Common myeloid progenitor, CD34-positive (primary cell): ENCODE measurements at regions not wholly inside any gene's neighbourhood (a gene's known extent, or its start where the extent isn't known, plus 50 kb on each side); places are given as distances from the start of the nearest gene placed in this dataset.

Experiments used
- CTCF ChIA-PET: fragments of 350-600 bp; sonication (Branson Sonifier 250); formaldehyde crosslinking; loops from one replicate; lab custom pipeline; 2021; ENCODE audit warnings: antibody characterized with exemption; lab: Charles Lee
- POLR2A ChIA-PET: fragments of 350-600 bp; sonication (Branson Sonifier 250); formaldehyde crosslinking; loops from one replicate; lab custom pipeline; 2021; ENCODE audit warnings: antibody characterized with exemption; lab: Charles Lee
- DNase-seq, 3 donors: peaks; one replicate each; pipeline versions ENCODE4 v3.0.0 to v3.0.0-alpha.2; 2013
- H3K27ac ChIP-seq, 2 experiments: 1 replicate in 1 of 2; 2 replicates in 1 of 2; pipeline ENCODE4 v1.7.0; 2013; ENCODE audit warnings: inconsistent platforms in 2 of 2, low read length in 2 of 2, mild to moderate bottlenecking in 2 of 2, low read depth in 1 of 2, moderate library complexity in 1 of 2; ENCODE audit not compliant: severe bottlenecking in 2 of 2, insufficient read depth in 1 of 2, poor library complexity in 1 of 2
- H3K27me3 ChIP-seq, 5 experiments: replicated peaks in 2 of 5; 1 replicate in 3 of 5; 2 replicates in 2 of 5; pipeline versions ENCODE4 v1.6.1 to v1.7.0; 2013; ENCODE audit warnings: low read length in 4 of 5, mild to moderate bottlenecking in 2 of 5, moderate library complexity in 2 of 5, inconsistent platforms in 1 of 5; ENCODE audit not compliant: insufficient read depth in 5 of 5, control insufficient read depth in 4 of 5
- H3K36me3 ChIP-seq, 4 experiments: 1 replicate in 2 of 4; 2 replicates in 2 of 4; pipeline versions ENCODE4 v1.6.1 to v1.7.0; 2013; ENCODE audit warnings: low read length in 3 of 4, control low read depth in 1 of 4, mild to moderate bottlenecking in 1 of 4; ENCODE audit not compliant: control insufficient read depth in 4 of 4, insufficient read depth in 4 of 4
- H3K4me1 ChIP-seq, 4 experiments: 1 replicate in 3 of 4; 2 replicates in 1 of 4; pipeline versions ENCODE4 v1.6.1 to v1.7.1; 2013; ENCODE audit warnings: low read length in 3 of 4, mild to moderate bottlenecking in 3 of 4, control low read depth in 1 of 4, inconsistent platforms in 1 of 4, moderate library complexity in 1 of 4; ENCODE audit not compliant: control insufficient read depth in 4 of 4, insufficient read depth in 4 of 4; ENCODE audit errors: control extremely low read depth in 1 of 4
- H3K4me3 ChIP-seq, 7 experiments: 1 replicate in 4 of 7; 2 replicates in 3 of 7; pipeline versions ENCODE4 v1.5.1 to v1.7.0; 2013; ENCODE audit warnings: mild to moderate bottlenecking in 7 of 7, low read length in 6 of 7, moderate library complexity in 6 of 7, inconsistent platforms in 2 of 7, low read depth in 2 of 7, control low read depth in 1 of 7; ENCODE audit not compliant: insufficient read depth in 4 of 7, control insufficient read depth in 1 of 7; ENCODE audit errors: extremely low read depth in 1 of 7
- H3K9me3 ChIP-seq, 5 experiments: 1 replicate in 4 of 5; 2 replicates in 1 of 5; pipeline versions ENCODE4 v1.6.1 to v1.7.1; 2013; ENCODE audit warnings: low read length in 4 of 5, mild to moderate bottlenecking in 2 of 5, inconsistent platforms in 1 of 5, low read depth in 1 of 5, moderate library complexity in 1 of 5; ENCODE audit not compliant: control insufficient read depth in 4 of 5, insufficient read depth in 2 of 5; ENCODE audit errors: control extremely low read depth in 1 of 5
- WGBS: methylation state at CpG from one replicate; pipeline ENCODE4 v1.1.5; 2013; ENCODE audit not compliant: insufficient coverage; 5-methylcytosine and 5-hydroxymethylcytosine counted together

- Histone ChIP-seq H3K27ac (no peak overlapping the region), H3K9me3 (peaks cover 0 to 1% (median 0%) of the 10 kb centered on the region in 5 experiments), H3K36me3 (no peaks in the 10 kb centered on the region), H3K4me1 (no peaks in the 10 kb centered on the region), H3K4me3 (no peak overlapping the region), H3K27me3 (no peaks in the 10 kb centered on the region)
- ChIA-PET CTCF (no interaction called here), POLR2A (no interaction called here)
- WGBS: 92% methylated on average over 2 of the region's 3 CpGs
- no peak for DNase-seq
Observed at GRCh38 chrX:106341823-106342222, 173.7 kb downstream of the PWWP3B start.

GRCh38 chrX:106356580-106356979 is 188.5 kb downstream of the PWWP3B start:
- no peaks in the 10 kb centered on the region for H3K4me1 ChIP-seq
- no peak overlapping the region for H3K4me3 ChIP-seq
- H3K9me3 ChIP-seq: no peaks in the 10 kb centered on the region
- H3K27me3 ChIP-seq: peaks cover 0 to 1% (median 0%) of the 10 kb centered on the region in 5 experiments
- no peaks in the 10 kb centered on the region for H3K36me3 ChIP-seq
- ChIA-PET POLR2A (no interaction called here), CTCF (no interaction called here)
- no peak overlapping the region for H3K27ac ChIP-seq
- DNase-seq: no peak

GRCh38 chrX:106363214-106363613 is 195.1 kb downstream of the PWWP3B start:
- Histone ChIP-seq H3K27ac (no peak overlapping the region), H3K4me3 (no peak overlapping the region), H3K27me3 (peaks cover 0 to 2% (median 0%) of the 10 kb centered on the region in 5 experiments), H3K9me3 (no peaks in the 10 kb centered on the region), H3K36me3 (no peaks in the 10 kb centered on the region), H3K4me1 (no peaks in the 10 kb centered on the region)
- POLR2A ChIA-PET: no interaction called here
- 96% methylated on average over 4 of the region's 5 CpGs for WGBS
- no peak for DNase-seq
- CTCF ChIA-PET: no interaction called here

DNA sequence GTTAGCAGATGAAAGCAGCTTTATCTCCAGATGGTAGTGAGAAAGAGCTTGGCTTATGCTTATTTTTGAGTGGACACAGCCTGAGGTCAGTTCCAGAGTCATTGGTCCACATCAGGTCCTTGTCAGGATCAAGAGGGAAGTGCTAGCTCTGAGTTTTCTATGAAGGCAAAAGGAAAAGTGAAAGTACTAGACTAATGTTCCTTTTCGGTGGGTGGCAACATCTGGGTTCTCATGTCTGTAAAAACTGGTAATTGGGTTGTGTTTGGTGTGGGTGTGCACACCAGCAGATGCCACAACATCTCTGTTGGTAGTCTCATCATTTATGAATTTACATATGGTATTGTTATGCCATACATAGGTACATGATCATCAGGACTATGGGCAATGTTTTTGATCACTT is 210.5 kb downstream of the PWWP3B start:
- CTCF ChIA-PET: no interaction called here
- peak overlapping the region in 1 of 7 experiments; percentile 42 for H3K4me3 ChIP-seq
- POLR2A ChIA-PET: no interaction called here
- H3K36me3 ChIP-seq: no peaks in the 10 kb centered on the region
- no CpG with 5 or more reads among the region's 1 CpG for WGBS
- no peaks in the 10 kb centered on the region for H3K9me3 ChIP-seq
- peak in 2 of 3 donors; percentile 10 to 11 for DNase-seq
- H3K27me3 ChIP-seq: no peaks in the 10 kb centered on the region
- H3K4me1 ChIP-seq: peaks cover 0 to 1% (median 0%) of the 10 kb centered on the region in 4 experiments
- H3K27ac ChIP-seq: no peak overlapping the region

DNA sequence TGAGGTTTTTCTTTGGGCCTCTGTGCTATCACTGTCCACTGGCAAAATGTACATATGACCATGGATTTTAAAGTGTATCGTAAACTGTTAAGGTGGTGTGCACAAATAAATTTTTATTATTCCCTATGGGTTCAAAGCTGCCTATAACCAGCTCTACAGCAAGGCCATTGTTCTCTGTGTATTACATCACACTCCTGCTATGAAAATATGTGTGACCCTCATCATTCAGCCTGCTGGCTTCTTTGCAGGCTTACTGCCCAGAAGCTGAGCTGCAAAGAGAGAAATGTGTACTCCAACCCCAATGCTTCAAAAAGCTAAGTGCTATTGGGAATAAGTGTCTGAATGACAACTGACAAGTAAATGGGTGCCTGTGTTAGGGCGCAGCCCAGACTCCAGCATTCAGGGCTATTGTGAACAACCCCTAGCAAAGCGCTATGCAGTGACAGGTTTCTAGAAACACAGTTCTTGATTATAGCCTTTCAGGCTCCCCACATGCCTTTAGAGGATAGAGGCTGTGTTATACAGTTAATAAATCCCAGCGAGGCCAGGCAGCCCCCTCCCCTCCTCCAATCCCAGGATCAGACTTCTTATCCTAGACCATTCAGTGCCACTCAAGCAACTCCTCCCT is 220.4 kb upstream of the RADX start:
- DNase-seq: no peak
- ChIA-PET CTCF (no interaction called here), POLR2A (no interaction called here)
- no peaks in the 10 kb centered on the region for H3K4me1 ChIP-seq
- H3K27me3 ChIP-seq: peaks cover 0 to 3% (median 0%) of the 10 kb centered on the region in 5 experiments
- H3K4me3 ChIP-seq: no peak overlapping the region
- H3K27ac ChIP-seq: no peak overlapping the region
- 84% methylated on average over 2 of the region's 4 CpGs for WGBS
- no peaks in the 10 kb centered on the region for H3K36me3 ChIP-seq
- no peaks in the 10 kb centered on the region for H3K9me3 ChIP-seq

DNA sequence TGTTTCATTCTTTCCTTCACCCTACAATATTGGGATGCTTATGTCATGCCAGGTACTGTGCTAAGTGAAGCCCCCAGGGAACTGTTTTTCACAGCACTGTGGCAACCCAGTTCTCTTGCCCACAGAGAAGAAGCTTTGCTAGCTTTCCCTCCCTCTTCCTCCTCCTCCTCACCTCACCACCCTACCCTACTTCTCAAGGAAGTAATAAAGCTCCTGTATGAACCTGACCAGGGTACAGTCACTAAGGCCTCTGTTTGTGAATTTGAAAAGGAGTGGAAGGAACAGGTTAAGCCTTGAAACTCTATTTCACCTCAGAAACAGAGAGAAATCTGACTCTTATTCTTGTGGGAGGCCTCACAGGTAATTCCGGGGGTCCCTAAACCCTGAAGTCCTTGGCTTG is 219.4 kb upstream of the RADX start:
- Histone ChIP-seq H3K9me3 (no peaks in the 10 kb centered on the region), H3K27me3 (peaks cover 0 to 3% (median 0%) of the 10 kb centered on the region in 5 experiments), H3K4me3 (no peak overlapping the region), H3K36me3 (no peaks in the 10 kb centered on the region), H3K4me1 (no peaks in the 10 kb centered on the region), H3K27ac (no peak overlapping the region)
- no CpG with 5 or more reads among the region's 1 CpG for WGBS
- no peak for DNase-seq
- POLR2A ChIA-PET: no interaction called here
- CTCF ChIA-PET: no interaction called here

- peak; percentile 3 to 18 (median 11) for DNase-seq
- Histone ChIP-seq H3K4me3 (no peak overlapping the region), H3K27me3 (peaks cover 0 to 3% (median 0%) of the 10 kb centered on the region in 5 experiments), H3K9me3 (no peaks in the 10 kb centered on the region), H3K27ac (no peak overlapping the region), H3K4me1 (no peaks in the 10 kb centered on the region), H3K36me3 (no peaks in the 10 kb centered on the region)
- ChIA-PET POLR2A (no interaction called here), CTCF (no interaction called here)
Observed at GRCh38 chrX:106397788-106398538, 213.8 kb upstream of the RADX start.
